ENCODE measurements at regions not wholly inside any gene's neighbourhood (a gene's known extent, or its start where the extent isn't known, plus 50 kb on each side); places are given as distances from the start of the nearest gene placed in this dataset.
"Not testable (repeated sequence)": the region's sequence is repeated elsewhere in the genome, so short reads cannot be mapped to it uniquely, and the experiment has no call there.

- DNase-seq: no peak
Measured at GRCh38 chr7:12985752-12986151, 298.3 kb downstream of the ARL4A start.

GRCh38 chr7:12987238-12987637 lies 299.8 kb downstream of the ARL4A start:
- no peak for DNase-seq

GRCh38 chr7:12990440-12990839 lies 303.0 kb downstream of the ARL4A start:
- no peak for DNase-seq

- DNase-seq: no peak
Measured at GRCh38 chr7:12993025-12993424, 305.6 kb downstream of the ARL4A start.

GRCh38 chr7:12995912-12996469 lies 308.6 kb downstream of the ARL4A start:
- DNase-seq: no peak

GRCh38 chr7:13007331-13007730 lies 319.9 kb downstream of the ARL4A start:
- no peak for DNase-seq

- DNase-seq: no peak
Measured at GRCh38 chr7:13009517-13009916, 322.1 kb downstream of the ARL4A start.

- DNase-seq: no peak
Measured at GRCh38 chr7:13014011-13014410, 326.6 kb downstream of the ARL4A start.

GRCh38 chr7:13016036-13016581 lies 328.7 kb downstream of the ARL4A start:
- no peak for DNase-seq

GRCh38 chr7:13016592-13017332 lies 329.3 kb downstream of the ARL4A start:
- DNase-seq: no peak

GRCh38 chr7:13017333-13017857 lies 330.0 kb downstream of the ARL4A start:
- no peak for DNase-seq

- DNase-seq: no peak
Measured at GRCh38 chr7:13017881-13018280, 330.4 kb downstream of the ARL4A start.

- no peak for DNase-seq
Measured at GRCh38 chr7:13021566-13022300, 334.3 kb downstream of the ARL4A start.

- DNase-seq: no peak
Measured at GRCh38 chr7:13024121-13024674, 336.8 kb downstream of the ARL4A start.

GRCh38 chr7:13025043-13025442 lies 337.6 kb downstream of the ARL4A start:
- DNase-seq: not testable (repeated sequence)

GRCh38 chr7:13027321-13027720 lies 339.9 kb downstream of the ARL4A start:
- DNase-seq: no peak

GRCh38 chr7:13028036-13028824 lies 340.8 kb downstream of the ARL4A start:
- no peak for DNase-seq

- DNase-seq: no peak
Measured at GRCh38 chr7:13028825-13029099, 341.3 kb downstream of the ARL4A start.

- no peak for DNase-seq
Measured at GRCh38 chr7:13031468-13031867, 344.0 kb downstream of the ARL4A start.

- no peak for DNase-seq
Measured at GRCh38 chr7:13032084-13032483, 344.7 kb downstream of the ARL4A start.

- DNase-seq: peak; percentile 37
Measured at GRCh38 chr7:13032576-13032975, 345.1 kb downstream of the ARL4A start.

GRCh38 chr7:13034693-13035092 lies 347.3 kb downstream of the ARL4A start:
- no peak for DNase-seq
